Occipital lobe (tissue), 1 donor: ENCODE measurements at regions not wholly inside any gene's neighbourhood (a gene's known extent, or its start where the extent isn't known, plus 50 kb on each side); places are given as distances from the start of the nearest gene placed in this dataset.

ENCODE experiments used
- DNase-seq: peaks from one replicate; lab custom pipeline; 2025; lab: John Stamatoyannopoulos, UW

- no peak for DNase-seq
Measured at GRCh38 chr6:41404182-41404845, 68.9 kb downstream of the NCR2 start.

- no peak for DNase-seq
Measured at GRCh38 chr6:41405941-41406727, 70.7 kb downstream of the NCR2 start.

- DNase-seq = no peak
Measured at GRCh38 chr6:41406728-41407489, 71.5 kb downstream of the NCR2 start.

- DNase-seq = no peak
Measured at GRCh38 chr6:41408576-41408975, 73.2 kb downstream of the NCR2 start.

GRCh38 chr6:41408982-41409381, 73.6 kb downstream of the NCR2 start:
- no peak for DNase-seq

GRCh38 chr6:41409489-41409888, 74.1 kb downstream of the NCR2 start:
- DNase-seq = no peak

GRCh38 chr6:41411961-41412360, 76.6 kb downstream of the NCR2 start:
- no peak for DNase-seq

- no peak for DNase-seq
Measured at GRCh38 chr6:41413250-41413649, 77.8 kb downstream of the NCR2 start.

GRCh38 chr6:41416501-41416837, 81.1 kb downstream of the NCR2 start:
- no peak for DNase-seq

- no peak for DNase-seq
Measured at GRCh38 chr6:41418741-41419140, 83.3 kb downstream of the NCR2 start.

GRCh38 chr6:41419385-41419784, 84.0 kb downstream of the NCR2 start:
- DNase-seq = no peak

GRCh38 chr6:41420186-41420585, 84.8 kb downstream of the NCR2 start:
- no peak for DNase-seq

- DNase-seq = no peak
Measured at GRCh38 chr6:41422161-41422560, 86.8 kb downstream of the NCR2 start.

GRCh38 chr6:41423002-41423401, 87.6 kb downstream of the NCR2 start:
- DNase-seq = no peak

GRCh38 chr6:41424370-41425058, 89.1 kb downstream of the NCR2 start:
- peak; percentile 68 for DNase-seq

- no peak for DNase-seq
Measured at GRCh38 chr6:41425511-41425910, 90.1 kb downstream of the NCR2 start.

GRCh38 chr6:41426438-41426851, 91.0 kb downstream of the NCR2 start:
- DNase-seq = no peak

GRCh38 chr6:41426888-41427641, 91.7 kb downstream of the NCR2 start:
- DNase-seq = no peak

GRCh38 chr6:41427642-41428335, 92.4 kb downstream of the NCR2 start:
- DNase-seq = peak; percentile 35

- DNase-seq = no peak
Measured at GRCh38 chr6:41428336-41428995, 93.1 kb downstream of the NCR2 start.
